ENCODE measurements at regions not wholly inside any gene's neighbourhood (a gene's known extent, or its start where the extent isn't known, plus 50 kb on each side); places are given as distances from the start of the nearest gene placed in this dataset.

GRCh38 chr12:111194703-111195051, 174.2 kb downstream of the PHETA1 start:
- TF ChIP-seq CTCF (IDR thresholded peaks at IDR 0.05; ENCODE audit: insufficient read depth, low read depth, low read length): no peak
- no peak for TF ChIP-seq EZH2 (IDR thresholded peaks at IDR 0.05; ENCODE audit: insufficient read depth, low read length)
